ENCODE measurements at regions not wholly inside any gene's neighbourhood (a gene's known extent, or its start where the extent isn't known, plus 50 kb on each side); places are given as distances from the start of the nearest gene placed in this dataset.
A peak's percentile ranks its signal among the peaks of the same experiment; 100 is the strongest.

DNA sequence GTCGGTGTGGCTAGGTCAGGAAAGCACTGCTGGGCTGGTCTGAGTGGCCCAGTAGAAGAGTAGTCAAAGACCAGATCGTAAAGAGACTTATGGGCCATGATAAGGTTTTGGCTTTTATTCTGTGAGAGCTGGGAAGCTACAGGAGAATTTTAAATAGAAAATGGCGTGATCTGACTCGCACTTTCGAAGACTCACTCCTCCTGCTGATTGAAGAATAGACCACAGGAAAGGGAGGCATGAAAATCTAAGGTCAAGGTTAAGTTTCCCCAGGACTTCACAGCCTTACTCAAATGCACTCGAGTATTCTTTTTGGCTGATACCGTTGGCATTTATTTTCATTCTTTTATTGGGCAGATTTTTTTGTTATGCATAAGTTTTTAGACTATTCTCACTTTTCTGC, 231.4 kb upstream of the ANKRD50 start:
- no peak for DNase-seq (ENCODE audit: low read depth)
- no peaks in the 10 kb centered on the region for H3K27me3 ChIP-seq (ENCODE audit: control insufficient read depth, insufficient read depth, low read length)
- TF ChIP-seq, protein P1, sequence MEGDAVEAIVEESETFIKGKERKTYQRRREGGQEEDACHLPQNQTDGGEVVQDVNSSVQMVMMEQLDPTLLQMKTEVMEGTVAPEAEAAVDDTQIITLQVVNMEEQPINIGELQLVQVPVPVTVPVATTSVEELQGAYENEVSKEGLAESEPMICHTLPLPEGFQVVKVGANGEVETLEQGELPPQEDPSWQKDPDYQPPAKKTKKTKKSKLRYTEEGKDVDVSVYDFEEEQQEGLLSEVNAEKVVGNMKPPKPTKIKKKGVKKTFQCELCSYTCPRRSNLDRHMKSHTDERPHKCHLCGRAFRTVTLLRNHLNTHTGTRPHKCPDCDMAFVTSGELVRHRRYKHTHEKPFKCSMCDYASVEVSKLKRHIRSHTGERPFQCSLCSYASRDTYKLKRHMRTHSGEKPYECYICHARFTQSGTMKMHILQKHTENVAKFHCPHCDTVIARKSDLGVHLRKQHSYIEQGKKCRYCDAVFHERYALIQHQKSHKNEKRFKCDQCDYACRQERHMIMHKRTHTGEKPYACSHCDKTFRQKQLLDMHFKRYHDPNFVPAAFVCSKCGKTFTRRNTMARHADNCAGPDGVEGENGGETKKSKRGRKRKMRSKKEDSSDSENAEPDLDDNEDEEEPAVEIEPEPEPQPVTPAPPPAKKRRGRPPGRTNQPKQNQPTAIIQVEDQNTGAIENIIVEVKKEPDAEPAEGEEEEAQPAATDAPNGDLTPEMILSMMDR (IDR thresholded peaks at IDR 0.05; ENCODE audit: insufficient read depth, low read length, poor library complexity, severe bottlenecking) = no peak
- H3K36me3 ChIP-seq (ENCODE audit: control insufficient read depth, insufficient read depth, low read length) = no peaks in the 10 kb centered on the region
- H3K4me3 ChIP-seq (ENCODE audit: low read depth, low read length) = no peak overlapping the region

DNA sequence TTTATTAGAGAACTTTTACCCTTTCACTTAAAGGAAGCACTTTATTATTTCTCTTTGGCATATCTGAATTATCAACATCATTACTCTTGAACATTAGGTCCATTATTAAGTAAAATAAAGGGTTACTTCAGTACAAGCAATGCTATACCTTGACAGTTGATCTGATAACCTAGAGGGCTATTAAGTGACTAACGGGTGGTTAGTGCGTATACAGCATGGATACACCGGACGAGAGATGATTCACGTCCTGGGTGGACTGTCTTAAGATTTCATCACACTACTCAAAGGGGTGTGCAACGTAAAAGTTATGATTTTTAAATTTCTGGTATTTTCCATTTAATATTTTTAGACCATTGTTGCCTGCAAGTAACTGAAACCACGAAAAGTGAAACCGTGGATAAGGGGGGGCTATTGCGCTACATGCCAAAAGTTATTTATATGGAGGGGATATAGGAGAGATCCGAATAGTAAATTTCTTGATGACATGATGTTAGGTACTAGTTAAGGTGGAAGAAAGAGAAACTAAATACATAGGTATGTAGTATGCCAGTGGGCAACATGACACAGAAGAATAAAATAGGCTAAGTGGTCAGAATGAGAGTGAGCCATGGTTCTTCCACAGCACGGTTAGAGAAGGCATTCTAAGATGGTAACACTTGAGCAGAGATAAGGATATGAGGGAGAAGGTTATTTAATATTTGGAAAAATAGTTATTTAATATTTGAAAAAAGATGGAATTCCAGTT, 230.8 kb upstream of the ANKRD50 start:
- DNase-seq (ENCODE audit: low read depth) = no peak
- H3K4me3 ChIP-seq (ENCODE audit: low read depth, low read length) = no peak overlapping the region
- no peaks in the 10 kb centered on the region for H3K27me3 ChIP-seq (ENCODE audit: control insufficient read depth, insufficient read depth, low read length)
- TF ChIP-seq, protein P1 (IDR thresholded peaks at IDR 0.05; ENCODE audit: insufficient read depth, low read length, poor library complexity, severe bottlenecking) = no peak
- H3K36me3 ChIP-seq (ENCODE audit: control insufficient read depth, insufficient read depth, low read length) = no peaks in the 10 kb centered on the region

DNA sequence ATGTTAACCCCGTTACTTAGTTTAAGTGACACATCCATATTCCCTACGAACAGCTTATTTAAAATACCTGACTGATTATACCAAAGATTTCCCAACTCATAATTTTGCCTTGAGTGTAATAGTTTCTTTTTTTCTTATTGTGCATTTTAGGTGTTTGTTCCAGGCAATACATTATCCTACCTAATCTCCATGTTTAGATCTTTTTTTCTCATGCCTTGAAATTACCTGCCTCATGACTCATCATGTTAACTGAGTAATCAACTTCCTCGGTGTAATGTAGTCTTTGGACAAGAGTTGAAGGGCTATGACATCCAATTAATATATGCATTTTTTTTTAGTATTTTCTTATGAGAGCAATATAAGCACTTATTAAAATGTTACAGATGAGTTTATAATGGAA, 228.7 kb upstream of the ANKRD50 start:
- DNase-seq (ENCODE audit: low read depth) = no peak
- H3K4me3 ChIP-seq (ENCODE audit: low read depth, low read length) = no peak overlapping the region
- H3K36me3 ChIP-seq (ENCODE audit: control insufficient read depth, insufficient read depth, low read length) = no peaks in the 10 kb centered on the region
- TF ChIP-seq, protein P1 (IDR thresholded peaks at IDR 0.05; ENCODE audit: insufficient read depth, low read length, poor library complexity, severe bottlenecking) = no peak
- no peaks in the 10 kb centered on the region for H3K27me3 ChIP-seq (ENCODE audit: control insufficient read depth, insufficient read depth, low read length)

DNA sequence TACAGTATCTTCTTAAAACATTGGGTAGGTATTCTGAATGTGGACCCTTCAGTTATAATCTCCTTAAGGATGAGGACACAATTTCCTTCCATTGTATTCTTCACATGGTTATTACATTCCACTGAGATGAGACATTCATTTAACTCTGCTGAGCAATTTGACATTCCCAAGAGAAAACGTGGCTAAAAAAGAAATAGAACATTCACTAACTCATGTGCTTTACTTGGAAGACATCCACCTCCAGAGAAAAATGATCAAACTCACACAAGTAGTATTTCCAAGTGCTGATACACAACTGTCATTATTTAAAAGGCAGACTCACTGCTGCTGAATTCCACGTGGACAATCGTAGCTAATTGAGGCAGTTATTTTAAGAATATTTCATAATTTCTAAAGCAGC, 227.9 kb upstream of the ANKRD50 start:
- Histone ChIP-seq H3K27me3 (ENCODE audit: control insufficient read depth, insufficient read depth, low read length) (no peaks in the 10 kb centered on the region), H3K36me3 (ENCODE audit: control insufficient read depth, insufficient read depth, low read length) (no peaks in the 10 kb centered on the region), H3K4me3 (ENCODE audit: low read depth, low read length) (no peak overlapping the region)
- TF ChIP-seq, protein P1 (IDR thresholded peaks at IDR 0.05; ENCODE audit: insufficient read depth, low read length, poor library complexity, severe bottlenecking) = no peak
- DNase-seq (ENCODE audit: low read depth) = peak; percentile 92

DNA sequence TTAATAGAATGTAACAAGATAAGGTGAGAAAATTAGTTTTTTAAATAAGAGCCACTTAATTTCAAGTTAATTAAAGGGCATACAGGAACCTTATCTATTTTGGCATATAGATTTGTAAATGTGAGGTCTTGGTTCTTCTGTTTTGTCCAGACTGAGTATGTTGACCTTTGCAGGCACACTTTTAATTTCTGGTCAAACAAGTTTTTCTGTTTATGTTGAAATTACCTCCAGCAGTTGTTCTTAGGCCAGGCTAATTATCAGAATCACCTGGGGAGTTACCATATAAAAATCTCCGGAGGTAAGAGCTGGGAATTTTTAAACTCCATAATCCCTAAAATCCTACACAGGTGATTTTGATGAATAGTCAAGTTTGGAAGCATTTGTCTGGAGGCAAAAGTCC, 227.4 kb upstream of the ANKRD50 start:
- no peak for DNase-seq (ENCODE audit: low read depth)
- Histone ChIP-seq H3K36me3 (ENCODE audit: control insufficient read depth, insufficient read depth, low read length) (no peaks in the 10 kb centered on the region), H3K4me3 (ENCODE audit: low read depth, low read length) (no peak overlapping the region), H3K27me3 (ENCODE audit: control insufficient read depth, insufficient read depth, low read length) (no peaks in the 10 kb centered on the region)
- TF ChIP-seq, protein P1 (IDR thresholded peaks at IDR 0.05; ENCODE audit: insufficient read depth, low read length, poor library complexity, severe bottlenecking) = no peak

DNA sequence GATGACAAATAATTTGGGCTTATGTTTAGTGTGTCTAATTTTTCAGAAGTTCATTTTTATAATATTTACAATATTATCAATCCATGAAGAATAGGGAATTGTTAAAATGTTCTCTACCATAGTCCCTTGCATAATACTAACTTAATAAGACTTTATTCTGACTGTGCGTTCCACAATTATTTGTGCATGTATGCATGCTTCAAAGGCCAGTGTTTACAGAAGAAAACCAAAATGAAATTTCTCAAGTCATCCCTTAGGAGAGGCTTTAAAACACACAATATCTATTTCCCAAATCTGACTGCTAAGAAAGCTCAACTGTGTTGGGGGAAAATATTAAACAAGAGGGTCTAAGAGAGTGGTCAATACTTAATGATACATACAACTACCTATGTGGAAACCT, 226.3 kb upstream of the ANKRD50 start:
- DNase-seq (ENCODE audit: low read depth) = no peak
- TF ChIP-seq, protein P1 (IDR thresholded peaks at IDR 0.05; ENCODE audit: insufficient read depth, low read length, poor library complexity, severe bottlenecking) = no peak
- H3K27me3 ChIP-seq (ENCODE audit: control insufficient read depth, insufficient read depth, low read length) = no peaks in the 10 kb centered on the region
- no peak overlapping the region for H3K4me3 ChIP-seq (ENCODE audit: low read depth, low read length)
- no peaks in the 10 kb centered on the region for H3K36me3 ChIP-seq (ENCODE audit: control insufficient read depth, insufficient read depth, low read length)

Data from kidney epithelial cell (primary cell).